Osteocyte (in vitro differentiated cells): ENCODE measurements at regions not wholly inside any gene's neighbourhood (a gene's known extent, or its start where the extent isn't known, plus 50 kb on each side); places are given as distances from the start of the nearest gene placed in this dataset.

Experiments used
- DNase-seq: peaks from one replicate; pipeline ENCODE4 v3.0.0; 2021; ENCODE audit warnings: mixed read lengths; ENCODE audit not compliant: unreplicated experiment; ENCODE audit errors: extremely low spot score
- H3K27ac Mint-ChIP-seq: one replicate; pipeline ENCODE4 v1.8.0; 2021; ENCODE audit warnings: mild to moderate bottlenecking, mixed read lengths; ENCODE audit not compliant: unreplicated experiment
- H3K27me3 Mint-ChIP-seq: one replicate; pipeline ENCODE4 v1.8.0; 2021; ENCODE audit warnings: mixed read lengths; ENCODE audit not compliant: unreplicated experiment
- H3K36me3 Mint-ChIP-seq: one replicate; pipeline ENCODE4 v1.8.0; 2021; ENCODE audit warnings: mixed read lengths; ENCODE audit not compliant: unreplicated experiment
- H3K4me1 Mint-ChIP-seq: one replicate; pipeline ENCODE4 v1.8.0; 2021; ENCODE audit warnings: mixed read lengths; ENCODE audit not compliant: unreplicated experiment
- H3K4me3 Mint-ChIP-seq: one replicate; pipeline ENCODE4 v1.8.0; 2021; ENCODE audit warnings: mild to moderate bottlenecking, moderate library complexity, mixed read lengths; ENCODE audit not compliant: unreplicated experiment
- H3K9me3 Mint-ChIP-seq: one replicate; pipeline ENCODE4 v1.8.0; 2021; ENCODE audit warnings: mixed read lengths; ENCODE audit not compliant: unreplicated experiment
- TF ChIP-seq, protein P1 (sequence below): fragments of 200-600 bp; sonication (generic); IDR thresholded peaks from 2 replicates; pipeline ENCODE4 v1.5.0; 2021; ENCODE audit warnings: antibody characterized with exemption, mild to moderate bottlenecking, moderate library complexity

DNA sequence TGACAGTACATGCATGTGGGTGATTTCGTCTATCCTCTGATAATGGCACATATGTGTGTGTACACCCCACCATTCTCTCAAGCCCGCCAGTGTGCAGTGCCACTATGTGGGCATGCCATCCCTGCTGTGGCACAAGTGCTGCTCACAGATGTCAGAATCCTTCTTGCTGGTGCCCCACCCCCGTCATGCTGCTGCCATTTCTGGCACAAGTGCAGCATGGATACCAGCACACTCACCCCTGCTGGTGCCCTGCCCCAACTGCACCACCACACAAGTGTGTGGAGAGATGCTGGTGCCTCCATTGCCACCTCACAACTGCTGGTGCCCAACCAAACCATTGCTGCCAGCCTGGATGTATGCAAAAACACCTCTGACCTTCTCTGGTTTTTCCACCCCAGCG is 1133.8 kb downstream of the TECRL start:
- no peak for DNase-seq
- H3K4me3 Mint-ChIP-seq: no peak overlapping the region
- peaks cover 3% of the 10 kb centered on the region for H3K36me3 Mint-ChIP-seq
- peaks cover 6% of the 10 kb centered on the region for H3K9me3 Mint-ChIP-seq
- H3K27ac Mint-ChIP-seq: no peak overlapping the region
- peaks cover 32% of the 10 kb centered on the region for H3K27me3 Mint-ChIP-seq
- H3K4me1 Mint-ChIP-seq: no peaks in the 10 kb centered on the region
- TF ChIP-seq, protein P1, sequence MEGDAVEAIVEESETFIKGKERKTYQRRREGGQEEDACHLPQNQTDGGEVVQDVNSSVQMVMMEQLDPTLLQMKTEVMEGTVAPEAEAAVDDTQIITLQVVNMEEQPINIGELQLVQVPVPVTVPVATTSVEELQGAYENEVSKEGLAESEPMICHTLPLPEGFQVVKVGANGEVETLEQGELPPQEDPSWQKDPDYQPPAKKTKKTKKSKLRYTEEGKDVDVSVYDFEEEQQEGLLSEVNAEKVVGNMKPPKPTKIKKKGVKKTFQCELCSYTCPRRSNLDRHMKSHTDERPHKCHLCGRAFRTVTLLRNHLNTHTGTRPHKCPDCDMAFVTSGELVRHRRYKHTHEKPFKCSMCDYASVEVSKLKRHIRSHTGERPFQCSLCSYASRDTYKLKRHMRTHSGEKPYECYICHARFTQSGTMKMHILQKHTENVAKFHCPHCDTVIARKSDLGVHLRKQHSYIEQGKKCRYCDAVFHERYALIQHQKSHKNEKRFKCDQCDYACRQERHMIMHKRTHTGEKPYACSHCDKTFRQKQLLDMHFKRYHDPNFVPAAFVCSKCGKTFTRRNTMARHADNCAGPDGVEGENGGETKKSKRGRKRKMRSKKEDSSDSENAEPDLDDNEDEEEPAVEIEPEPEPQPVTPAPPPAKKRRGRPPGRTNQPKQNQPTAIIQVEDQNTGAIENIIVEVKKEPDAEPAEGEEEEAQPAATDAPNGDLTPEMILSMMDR: no peak

DNA sequence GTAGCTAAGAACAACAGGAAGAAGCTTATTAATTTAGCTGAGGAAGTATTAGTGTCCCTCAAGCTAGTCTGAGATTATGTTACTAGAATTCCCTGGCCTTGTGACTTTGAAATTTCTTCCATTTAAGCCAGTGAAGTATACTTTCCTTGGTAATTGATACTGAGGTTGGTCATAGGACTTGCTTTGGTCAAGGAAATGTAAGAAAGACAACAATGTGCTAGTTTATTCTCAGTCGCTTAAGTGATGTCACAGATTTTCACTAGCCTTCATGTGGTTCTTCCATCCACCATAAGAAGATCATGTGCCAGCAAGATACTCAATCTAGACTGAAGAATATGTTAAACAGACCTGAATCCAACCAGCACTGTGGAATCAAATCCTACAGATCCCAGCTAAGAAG is 1140.1 kb downstream of the TECRL start:
- H3K9me3 Mint-ChIP-seq: peaks cover 6% of the 10 kb centered on the region
- H3K4me1 Mint-ChIP-seq: no peaks in the 10 kb centered on the region
- TF ChIP-seq, protein P1: no peak

DNA sequence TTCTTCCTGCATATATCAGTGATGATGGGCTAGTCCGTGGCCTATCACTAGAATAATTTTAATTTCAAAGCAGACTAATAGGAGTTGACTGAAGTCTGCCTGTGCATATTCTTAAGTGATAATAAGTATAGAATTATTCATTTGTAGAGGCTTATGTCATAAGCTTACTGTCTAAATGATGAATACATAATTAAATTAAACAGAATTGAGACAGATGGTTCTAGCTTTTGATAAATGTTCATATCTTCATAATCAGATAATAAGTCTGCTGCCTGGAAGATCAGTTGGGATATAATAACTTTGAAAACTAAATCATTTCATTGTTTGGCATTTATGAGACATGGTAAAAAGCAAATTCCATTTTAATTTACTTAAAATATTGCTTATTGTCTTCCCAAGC is 1175.6 kb downstream of the TECRL start:
- Mint-ChIP-seq H3K36me3 (no peaks in the 10 kb centered on the region), H3K27ac (no peak overlapping the region), H3K4me3 (no peak overlapping the region), H3K9me3 (peaks cover 10% of the 10 kb centered on the region), H3K4me1 (no peaks in the 10 kb centered on the region), H3K27me3 (peaks cover 3% of the 10 kb centered on the region)
- TF ChIP-seq, protein P1: no peak
- no peak for DNase-seq

More for the DNA sequence above, 1140.1 kb downstream of the TECRL start:
- no peak for DNase-seq
- Mint-ChIP-seq H3K36me3 (no peaks in the 10 kb centered on the region), H3K27ac (no peak overlapping the region), H3K4me3 (no peak overlapping the region), H3K27me3 (peaks cover 8% of the 10 kb centered on the region)

DNA sequence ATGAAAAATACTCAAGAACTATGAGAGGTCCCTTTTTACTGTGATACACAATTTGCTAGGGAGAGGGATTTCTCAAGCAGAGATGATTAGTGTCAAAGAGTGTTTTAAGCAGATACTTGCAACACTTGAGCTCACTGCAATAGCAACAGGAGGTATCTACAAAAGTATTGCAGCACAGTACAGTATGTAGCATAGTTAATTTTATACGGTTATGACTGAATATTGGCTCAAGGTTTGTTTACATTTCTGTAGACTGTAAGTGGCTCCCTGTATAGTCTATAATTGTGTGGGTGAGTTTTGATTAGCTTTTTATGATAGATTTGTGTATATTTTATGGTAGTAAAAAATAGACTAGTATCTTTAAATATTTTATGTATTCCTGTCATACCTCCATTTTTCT is 1177.2 kb downstream of the TECRL start:
- Mint-ChIP-seq H3K36me3 (no peaks in the 10 kb centered on the region), H3K9me3 (peaks cover 10% of the 10 kb centered on the region), H3K4me3 (no peak overlapping the region), H3K27ac (no peak overlapping the region), H3K4me1 (peaks cover 2% of the 10 kb centered on the region), H3K27me3 (no peaks in the 10 kb centered on the region)
- DNase-seq: no peak
- TF ChIP-seq, protein P1: no peak

DNA sequence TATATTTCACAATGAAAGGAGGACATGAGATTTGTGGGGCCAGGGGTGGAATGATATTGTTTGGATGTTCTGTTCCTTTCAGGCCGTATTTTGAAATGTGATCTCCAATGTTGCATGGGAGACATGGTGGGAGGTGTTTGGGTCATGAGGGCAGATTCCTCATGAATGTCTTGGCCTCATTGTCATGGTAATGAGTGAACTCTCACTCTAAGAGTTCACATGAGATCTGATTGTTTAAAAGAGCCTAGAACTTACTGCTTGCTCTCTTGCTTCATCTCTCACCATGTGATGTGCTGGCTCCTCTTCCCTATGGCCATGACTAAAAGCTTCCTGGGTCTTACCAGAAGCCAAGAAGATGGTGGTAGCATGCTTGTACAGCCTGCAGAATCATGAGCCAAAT is 1183.0 kb downstream of the TECRL start:
- Mint-ChIP-seq H3K27ac (no peak overlapping the region), H3K4me1 (peaks cover 12% of the 10 kb centered on the region), H3K27me3 (no peaks in the 10 kb centered on the region), H3K36me3 (no peaks in the 10 kb centered on the region), H3K9me3 (peaks cover 10% of the 10 kb centered on the region), H3K4me3 (no peak overlapping the region)
- no peak for DNase-seq
- TF ChIP-seq, protein P1: no peak
